Fibroblast of lung (primary cell): ENCODE measurements at regions not wholly inside any gene's neighbourhood (a gene's known extent, or its start where the extent isn't known, plus 50 kb on each side); places are given as distances from the start of the nearest gene placed in this dataset.

Experiments used
- EZH2 ChIP-seq: IDR thresholded peaks from 2 replicates; pipeline ENCODE4 v1.5.1; 2012; ENCODE audit warnings: low read length, control low read depth, mild to moderate bottlenecking; ENCODE audit errors: missing control alignments
- TF ChIP-seq, protein P1 (sequence below), 2 donors: IDR thresholded peaks in 1 of 2; conservative IDR thresholded peaks in 1 of 2; 1 replicate in 1 of 2; 2 replicates in 1 of 2; pipeline ENCODE4 v1.5.1; 2011 to 2012; ENCODE audit warnings: low read length in 2 of 2, control low read depth in 1 of 2, inconsistent platforms in 1 of 2, low read depth in 1 of 2, mild to moderate bottlenecking in 1 of 2

- TF ChIP-seq, protein P1, sequence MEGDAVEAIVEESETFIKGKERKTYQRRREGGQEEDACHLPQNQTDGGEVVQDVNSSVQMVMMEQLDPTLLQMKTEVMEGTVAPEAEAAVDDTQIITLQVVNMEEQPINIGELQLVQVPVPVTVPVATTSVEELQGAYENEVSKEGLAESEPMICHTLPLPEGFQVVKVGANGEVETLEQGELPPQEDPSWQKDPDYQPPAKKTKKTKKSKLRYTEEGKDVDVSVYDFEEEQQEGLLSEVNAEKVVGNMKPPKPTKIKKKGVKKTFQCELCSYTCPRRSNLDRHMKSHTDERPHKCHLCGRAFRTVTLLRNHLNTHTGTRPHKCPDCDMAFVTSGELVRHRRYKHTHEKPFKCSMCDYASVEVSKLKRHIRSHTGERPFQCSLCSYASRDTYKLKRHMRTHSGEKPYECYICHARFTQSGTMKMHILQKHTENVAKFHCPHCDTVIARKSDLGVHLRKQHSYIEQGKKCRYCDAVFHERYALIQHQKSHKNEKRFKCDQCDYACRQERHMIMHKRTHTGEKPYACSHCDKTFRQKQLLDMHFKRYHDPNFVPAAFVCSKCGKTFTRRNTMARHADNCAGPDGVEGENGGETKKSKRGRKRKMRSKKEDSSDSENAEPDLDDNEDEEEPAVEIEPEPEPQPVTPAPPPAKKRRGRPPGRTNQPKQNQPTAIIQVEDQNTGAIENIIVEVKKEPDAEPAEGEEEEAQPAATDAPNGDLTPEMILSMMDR (conservative IDR thresholded peaks at IDR 0.05 in 1 of 2, IDR thresholded peaks at IDR 0.05 in 1 of 2; ENCODE audit: low read depth in 1 of 2, low read length in 2 of 2): no peak
- TF ChIP-seq EZH2: no peak
Measured at GRCh38 chr3:64895991-64896895, 208.4 kb upstream of the ADAMTS9 start.
